ENCODE measurements at regions not wholly inside any gene's neighbourhood (a gene's known extent, or its start where the extent isn't known, plus 50 kb on each side); places are given as distances from the start of the nearest gene placed in this dataset.
"Not testable (repeated sequence)": the region's sequence is repeated elsewhere in the genome, so short reads cannot be mapped to it uniquely, and the experiment has no call there.

GRCh38 chr10:78656417-78657162 lies 412.2 kb upstream of the ZMIZ1 start:
- DNase-seq, result no peak

GRCh38 chr10:78657163-78657861 lies 411.5 kb upstream of the ZMIZ1 start:
- DNase-seq, result peak; percentile 83 to 92 (median 90)

GRCh38 chr10:78657862-78658165 lies 411.0 kb upstream of the ZMIZ1 start:
- DNase-seq, result no peak

GRCh38 chr10:78658645-78659597 lies 409.8 kb upstream of the ZMIZ1 start:
- DNase-seq, result peak in 3 of 4 experiments; percentile 16 to 43 (median 25)

GRCh38 chr10:78659598-78659967 lies 409.2 kb upstream of the ZMIZ1 start:
- no peak for DNase-seq

GRCh38 chr10:78660446-78661106 lies 408.2 kb upstream of the ZMIZ1 start:
- no peak for DNase-seq

GRCh38 chr10:78663721-78664120 lies 405.0 kb upstream of the ZMIZ1 start:
- DNase-seq, result no peak

- DNase-seq, result peak; percentile 30 to 73 (median 60)
Measured at GRCh38 chr10:78664929-78665553, 403.7 kb upstream of the ZMIZ1 start.

- DNase-seq, result no peak
Measured at GRCh38 chr10:78672918-78673317, 395.8 kb upstream of the ZMIZ1 start.

- DNase-seq, result not testable (repeated sequence)
Measured at GRCh38 chr10:78681141-78681540, 387.6 kb upstream of the ZMIZ1 start.

- DNase-seq, result not testable (repeated sequence)
Measured at GRCh38 chr10:78681986-78682385, 386.8 kb upstream of the ZMIZ1 start.

GRCh38 chr10:78684947-78685346 lies 383.8 kb upstream of the ZMIZ1 start:
- DNase-seq, result no peak

- DNase-seq, result peak in 1 of 4 experiments; percentile 9
Measured at GRCh38 chr10:78685466-78686103, 383.2 kb upstream of the ZMIZ1 start.

GRCh38 chr10:78686444-78687060 lies 382.2 kb upstream of the ZMIZ1 start:
- DNase-seq, result no peak

- no peak for DNase-seq
Measured at GRCh38 chr10:78687626-78688025, 381.1 kb upstream of the ZMIZ1 start.

GRCh38 chr10:78688230-78688900 lies 380.4 kb upstream of the ZMIZ1 start:
- DNase-seq, result no peak

GRCh38 chr10:78688901-78689583 lies 379.7 kb upstream of the ZMIZ1 start:
- no peak for DNase-seq

- no peak for DNase-seq
Measured at GRCh38 chr10:78689584-78689935, 379.2 kb upstream of the ZMIZ1 start.

- DNase-seq, result no peak
Measured at GRCh38 chr10:78690354-78691111, 378.2 kb upstream of the ZMIZ1 start.

Measured in suppressor macrophage (primary cell).